ENCODE measurements at regions not wholly inside any gene's neighbourhood (a gene's known extent, or its start where the extent isn't known, plus 50 kb on each side); places are given as distances from the start of the nearest gene placed in this dataset.

DNA sequence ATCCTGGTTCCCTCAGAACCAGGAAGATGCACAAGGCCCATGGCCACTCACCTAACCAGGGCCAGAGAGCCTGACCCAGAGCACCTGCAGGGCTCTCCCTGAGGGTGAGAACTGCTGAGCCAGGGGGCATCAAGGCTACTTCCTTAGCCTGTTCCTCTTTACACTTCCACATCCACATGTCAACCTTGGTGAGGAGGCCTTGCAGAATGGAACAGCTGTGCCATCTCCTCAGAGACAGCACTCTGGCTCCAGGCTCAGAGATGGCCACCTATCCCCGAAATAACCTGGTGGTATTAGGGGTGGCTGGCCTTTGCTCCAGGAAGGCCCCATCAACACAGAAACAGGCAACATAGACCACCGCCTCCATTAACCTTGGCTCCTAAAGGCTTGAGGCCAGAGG lies 473.0 kb downstream of the RPS24 start:
- ATAC-seq = no peak
- H3K36me3 ChIP-seq (ENCODE audit: control insufficient read depth in 2 of 3, insufficient read depth in 3 of 3, low read length in 3 of 3) = no peaks in the 10 kb centered on the region
- H3K4me3 Mint-ChIP-seq = no peak overlapping the region

DNA sequence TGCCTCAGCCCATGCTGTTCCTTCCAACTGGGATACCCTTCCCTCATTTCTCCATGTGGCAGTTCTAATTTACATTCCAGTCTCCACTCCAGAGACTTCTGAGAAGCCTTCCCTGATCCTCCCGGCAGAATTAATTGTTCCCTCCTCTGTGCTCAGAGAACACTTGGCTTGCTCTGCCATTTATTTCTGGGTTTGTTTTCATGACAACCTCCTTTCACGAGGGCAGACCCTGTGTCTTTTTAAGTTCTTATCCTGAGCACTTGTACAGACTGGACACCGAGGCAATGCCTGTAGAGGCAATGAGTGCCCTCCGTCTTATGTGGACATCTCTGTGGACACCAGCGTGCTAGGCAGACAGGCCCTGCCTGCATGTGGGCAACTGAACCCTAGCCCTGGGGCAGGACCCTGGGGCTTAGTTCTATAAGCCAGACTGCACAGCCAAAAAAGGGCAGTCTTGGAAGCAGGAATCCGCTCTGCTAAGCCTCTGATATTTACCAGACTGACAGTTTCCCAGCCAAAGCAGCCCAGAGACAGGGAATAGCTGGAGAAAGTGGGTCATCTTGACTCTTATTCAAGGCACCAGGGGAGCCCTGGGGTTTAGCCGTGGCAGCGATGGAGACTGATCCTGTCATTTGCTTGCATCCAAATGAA lies 474.0 kb downstream of the RPS24 start:
- no peak overlapping the region for H3K27ac ChIP-seq (ENCODE audit: low read depth, low read length)
- H3K4me1 ChIP-seq (ENCODE audit: control insufficient read depth in 2 of 2, insufficient read depth in 2 of 2, low read length in 2 of 2) = no peaks in the 10 kb centered on the region
- H3K27me3 ChIP-seq (ENCODE audit: control insufficient read depth in 2 of 2, insufficient read depth in 2 of 2, low read length in 2 of 2) = no peaks in the 10 kb centered on the region
- intact Hi-C loops (cut with micrococcal nuclease) = no loop called here
- peaks cover 0 to 5% (median 0%) of the 10 kb centered on the region in 5 donors for H3K36me3 Mint-ChIP-seq
- no peaks in the 10 kb centered on the region for H3K9me3 ChIP-seq (ENCODE audit: control insufficient read depth in 2 of 3, low read length in 3 of 3)
- no peak for DNase-seq
- peaks cover 0 to 5% (median 2%) of the 10 kb centered on the region in 5 donors for H3K27me3 Mint-ChIP-seq
- peaks cover 0 to 7% (median 0%) of the 10 kb centered on the region in 11 donors for H3K9me3 Mint-ChIP-seq
- H3K4me3 ChIP-seq (ENCODE audit: low read length) = no peak overlapping the region
- no peak overlapping the region for H3K4me3 Mint-ChIP-seq
- CTCF ChIA-PET = no interaction called here
- H3K36me3 ChIP-seq (ENCODE audit: control insufficient read depth in 2 of 3, insufficient read depth in 3 of 3, low read length in 3 of 3) = no peaks in the 10 kb centered on the region
- POLR2A ChIA-PET = no interaction called here
- H3K4me1 Mint-ChIP-seq = peaks cover 0 to 6% (median 0%) of the 10 kb centered on the region in 7 donors
- ATAC-seq = no peak
- H3K27ac Mint-ChIP-seq = peak overlapping the region in 2 of 9 donors; percentile 2 to 48

More for the DNA sequence above, 473.0 kb downstream of the RPS24 start:
- no peak for DNase-seq
- ChIA-PET POLR2A (no interaction called here), CTCF (no interaction called here)
- H3K9me3 ChIP-seq (ENCODE audit: control insufficient read depth in 2 of 3, low read length in 3 of 3) = no peaks in the 10 kb centered on the region
- no peaks in the 10 kb centered on the region for H3K4me1 ChIP-seq (ENCODE audit: control insufficient read depth in 2 of 2, insufficient read depth in 2 of 2, low read length in 2 of 2)
- H3K9me3 Mint-ChIP-seq = peaks cover 0 to 7% (median 0%) of the 10 kb centered on the region in 11 donors
- intact Hi-C loops (cut with micrococcal nuclease) = no loop called here
- H3K27me3 Mint-ChIP-seq = peaks cover 0 to 7% (median 4%) of the 10 kb centered on the region in 5 donors
- H3K4me1 Mint-ChIP-seq = peaks cover 0 to 12% (median 0%) of the 10 kb centered on the region in 7 donors
- H3K27me3 ChIP-seq (ENCODE audit: control insufficient read depth in 2 of 2, insufficient read depth in 2 of 2, low read length in 2 of 2) = no peaks in the 10 kb centered on the region
- no peak overlapping the region for H3K27ac Mint-ChIP-seq
- H3K27ac ChIP-seq (ENCODE audit: low read depth, low read length) = no peak overlapping the region
- no peak overlapping the region for H3K4me3 ChIP-seq (ENCODE audit: low read length)
- peaks cover 0 to 5% (median 0%) of the 10 kb centered on the region in 5 donors for H3K36me3 Mint-ChIP-seq

DNA sequence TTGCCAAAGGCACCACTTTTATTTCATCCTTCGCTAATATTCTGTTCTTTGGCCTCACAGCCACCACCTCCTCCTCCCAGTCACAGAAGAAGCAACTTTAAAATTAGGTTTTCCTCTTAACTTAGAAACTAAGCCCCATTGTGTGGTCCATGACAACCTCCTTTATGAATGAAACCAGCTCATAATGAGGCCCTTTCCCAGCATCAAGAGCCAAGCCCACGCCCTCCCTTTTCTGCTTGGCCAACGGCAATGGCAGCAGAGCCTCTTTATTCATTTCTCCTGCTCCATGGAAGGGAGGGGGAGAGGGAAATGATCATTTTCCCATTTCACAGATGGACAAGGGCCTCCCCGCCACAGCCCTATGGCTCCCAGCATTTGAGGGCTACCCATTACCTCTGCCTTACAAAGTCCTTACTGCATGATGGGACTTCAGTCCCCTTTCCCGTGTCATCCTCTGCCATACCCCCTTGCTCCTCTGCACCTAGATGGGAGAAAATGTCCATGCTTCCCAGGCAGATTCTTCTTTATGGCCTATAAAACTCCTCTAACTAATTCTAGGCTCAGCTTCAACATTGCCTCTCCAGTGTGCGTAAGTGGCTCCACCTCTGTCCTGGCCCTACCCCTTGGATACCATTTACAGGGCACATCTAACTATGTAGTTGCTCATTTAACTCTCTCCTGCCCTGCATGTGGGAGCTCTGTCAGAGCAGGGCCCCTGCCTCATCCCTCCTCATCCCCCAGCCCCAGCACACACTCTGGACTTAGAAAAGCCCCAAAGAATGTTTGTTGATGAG lies 475.5 kb downstream of the RPS24 start:
- Mint-ChIP-seq H3K36me3 (peaks cover 0 to 5% (median 0%) of the 10 kb centered on the region in 5 donors), H3K4me3 (no peak overlapping the region), H3K4me1 (peaks cover 0 to 6% (median 0%) of the 10 kb centered on the region in 7 donors), H3K9me3 (peaks cover 0 to 7% (median 0%) of the 10 kb centered on the region in 11 donors), H3K27me3 (peaks cover 0 to 4% (median 0%) of the 10 kb centered on the region in 5 donors), H3K27ac (no peak overlapping the region)
- no peaks in the 10 kb centered on the region for H3K4me1 ChIP-seq (ENCODE audit: control insufficient read depth in 2 of 2, insufficient read depth in 2 of 2, low read length in 2 of 2)
- no peaks in the 10 kb centered on the region for H3K9me3 ChIP-seq (ENCODE audit: control insufficient read depth in 2 of 3, low read length in 3 of 3)
- H3K4me3 ChIP-seq (ENCODE audit: low read length) = no peak overlapping the region
- ChIA-PET CTCF (no interaction called here), POLR2A (no interaction called here)
- no peaks in the 10 kb centered on the region for H3K36me3 ChIP-seq (ENCODE audit: control insufficient read depth in 2 of 3, insufficient read depth in 3 of 3, low read length in 3 of 3)
- DNase-seq (no peak), ATAC-seq (no peak)
- H3K27me3 ChIP-seq (ENCODE audit: control insufficient read depth in 2 of 2, insufficient read depth in 2 of 2, low read length in 2 of 2) = no peaks in the 10 kb centered on the region
- intact Hi-C loops (cut with micrococcal nuclease) = no loop called here
- no peak overlapping the region for H3K27ac ChIP-seq (ENCODE audit: low read depth, low read length)

DNA sequence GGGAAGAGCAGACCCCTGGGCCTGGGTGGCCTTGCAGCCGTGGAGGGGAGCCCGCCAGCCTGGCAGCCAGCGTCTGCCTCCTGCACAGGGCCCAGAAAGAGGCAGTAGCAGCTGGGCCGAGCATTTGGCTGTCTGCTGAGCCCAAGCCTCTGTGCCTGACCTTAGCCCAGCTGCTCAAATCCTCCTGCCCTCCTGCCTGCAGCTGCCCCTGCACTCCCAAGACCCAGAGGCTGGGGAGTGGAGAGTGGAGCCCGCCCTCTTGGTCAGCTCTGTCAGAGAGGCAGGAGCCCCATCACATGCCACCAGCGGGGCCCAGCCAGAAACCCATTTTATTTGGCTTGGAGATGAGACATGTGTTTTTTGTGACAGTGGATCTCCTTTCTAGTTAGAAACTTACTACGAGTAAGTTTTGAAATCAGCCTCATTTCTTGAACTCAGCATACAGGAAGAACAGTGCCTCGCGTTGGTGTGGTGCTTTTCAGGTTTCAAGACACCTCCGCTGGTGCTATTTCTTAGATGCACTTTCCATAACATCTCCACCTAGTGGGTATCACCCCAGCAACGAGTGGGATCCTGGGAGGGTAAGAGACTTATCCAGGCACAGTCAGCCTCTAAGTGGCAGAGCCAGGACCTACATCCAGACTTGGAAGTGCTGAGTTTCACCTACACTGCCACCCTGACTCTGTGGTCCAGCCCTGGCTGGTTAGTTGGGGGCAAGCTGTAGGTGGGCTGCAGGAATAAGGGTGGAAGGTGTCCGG lies 477.1 kb downstream of the RPS24 start:
- Histone ChIP-seq H3K27ac (ENCODE audit: low read depth, low read length) (no peak overlapping the region), H3K4me3 (ENCODE audit: low read length) (no peak overlapping the region), H3K9me3 (ENCODE audit: control insufficient read depth in 2 of 3, low read length in 3 of 3) (no peaks in the 10 kb centered on the region), H3K27me3 (ENCODE audit: control insufficient read depth in 2 of 2, insufficient read depth in 2 of 2, low read length in 2 of 2) (no peaks in the 10 kb centered on the region), H3K36me3 (ENCODE audit: control insufficient read depth in 2 of 3, insufficient read depth in 3 of 3, low read length in 3 of 3) (no peaks in the 10 kb centered on the region), H3K4me1 (ENCODE audit: control insufficient read depth in 2 of 2, insufficient read depth in 2 of 2, low read length in 2 of 2) (no peaks in the 10 kb centered on the region)
- intact Hi-C loops (cut with micrococcal nuclease) = no loop called here
- ChIA-PET CTCF (no interaction called here), POLR2A (no interaction called here)
- Mint-ChIP-seq H3K36me3 (no peaks in the 10 kb centered on the region), H3K27me3 (peaks cover 0 to 4% (median 0%) of the 10 kb centered on the region in 5 donors), H3K4me1 (no peaks in the 10 kb centered on the region), H3K9me3 (peaks cover 0 to 3% (median 0%) of the 10 kb centered on the region in 11 donors), H3K27ac (no peak overlapping the region), H3K4me3 (no peak overlapping the region)
- ATAC-seq (no peak), DNase-seq (no peak)

DNA sequence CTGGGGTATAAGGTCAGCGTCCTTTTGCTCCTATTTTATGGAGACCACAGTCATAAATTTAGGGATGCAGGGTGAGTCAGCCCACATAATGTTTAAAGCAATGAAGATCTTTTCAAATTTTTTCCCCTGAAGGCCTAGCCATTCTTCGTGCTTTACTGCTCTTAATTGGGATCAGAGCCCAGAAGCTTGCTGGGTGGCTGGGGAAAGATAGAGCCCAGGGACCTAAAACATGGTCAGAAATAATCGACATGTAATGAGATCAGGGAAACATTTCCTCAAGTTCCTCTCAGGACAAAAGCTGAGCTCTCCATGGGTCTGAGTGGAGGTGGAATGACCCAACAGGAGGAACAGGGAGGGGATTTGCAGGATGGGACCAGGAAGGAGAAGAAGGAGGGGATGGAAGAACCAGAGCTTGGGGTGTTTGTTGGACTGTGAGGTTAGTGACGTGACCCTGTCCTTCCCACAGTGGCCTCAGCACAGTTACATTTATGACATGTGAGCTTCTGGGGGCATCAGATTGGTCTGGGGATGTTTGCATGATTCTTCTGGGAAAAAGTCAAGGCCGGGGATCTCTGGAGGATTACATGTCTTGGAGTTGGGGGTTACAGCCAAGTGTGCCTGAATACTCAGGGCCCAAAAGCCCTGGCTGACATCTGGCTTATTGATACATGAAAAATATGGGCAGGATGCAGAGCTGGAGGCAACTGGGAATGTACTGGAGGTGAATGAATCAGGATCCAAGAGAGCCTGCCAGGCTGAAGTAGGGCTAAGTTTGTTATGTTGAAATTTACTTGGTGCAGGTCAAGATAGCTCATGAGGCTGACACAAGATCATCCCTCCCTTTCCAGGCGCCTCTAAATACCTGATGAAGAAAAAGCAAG lies 477.9 kb downstream of the RPS24 start:
- H3K27ac Mint-ChIP-seq = no peak overlapping the region
- H3K4me1 Mint-ChIP-seq = no peaks in the 10 kb centered on the region
- POLR2A ChIA-PET = no interaction called here
- no peak for DNase-seq
- peaks cover 0 to 4% (median 0%) of the 10 kb centered on the region in 5 donors for H3K27me3 Mint-ChIP-seq
- H3K27ac ChIP-seq (ENCODE audit: low read depth, low read length) = no peak overlapping the region
- ATAC-seq = no peak
- H3K9me3 ChIP-seq (ENCODE audit: control insufficient read depth in 2 of 3, low read length in 3 of 3) = no peaks in the 10 kb centered on the region
- CTCF ChIA-PET = no interaction called here
- H3K4me1 ChIP-seq (ENCODE audit: control insufficient read depth in 2 of 2, insufficient read depth in 2 of 2, low read length in 2 of 2) = no peaks in the 10 kb centered on the region
- intact Hi-C loops (cut with micrococcal nuclease) = no loop called here
- no peaks in the 10 kb centered on the region for H3K36me3 ChIP-seq (ENCODE audit: control insufficient read depth in 2 of 3, insufficient read depth in 3 of 3, low read length in 3 of 3)
- H3K4me3 Mint-ChIP-seq = no peak overlapping the region
- no peaks in the 10 kb centered on the region for H3K9me3 Mint-ChIP-seq
- H3K4me3 ChIP-seq (ENCODE audit: low read length) = no peak overlapping the region
- H3K27me3 ChIP-seq (ENCODE audit: control insufficient read depth in 2 of 2, insufficient read depth in 2 of 2, low read length in 2 of 2) = no peaks in the 10 kb centered on the region
- no peaks in the 10 kb centered on the region for H3K36me3 Mint-ChIP-seq

DNA sequence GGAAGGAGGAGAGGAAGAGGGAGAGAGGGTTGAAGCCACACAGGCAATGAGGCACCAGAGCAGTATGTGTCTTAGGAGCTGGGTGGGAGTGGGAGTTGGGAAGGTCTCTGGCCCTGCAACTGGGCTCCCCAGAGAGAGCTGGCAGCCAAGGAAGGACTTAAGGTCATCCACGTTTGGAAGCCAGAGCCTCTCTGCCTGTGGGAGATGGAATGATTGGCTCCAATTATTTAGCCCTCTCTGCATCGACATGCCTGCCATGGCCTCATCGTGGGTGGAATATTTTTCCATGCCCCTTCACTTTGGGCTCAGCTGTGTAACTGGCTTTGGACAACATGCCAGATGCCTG lies 478.5 kb downstream of the RPS24 start:
- H3K4me3 Mint-ChIP-seq = no peak overlapping the region
- H3K36me3 Mint-ChIP-seq = no peaks in the 10 kb centered on the region
- no peak overlapping the region for H3K27ac ChIP-seq (ENCODE audit: low read depth, low read length)
- H3K4me1 Mint-ChIP-seq = no peaks in the 10 kb centered on the region
- DNase-seq (no peak), ATAC-seq (no peak)
- H3K9me3 ChIP-seq (ENCODE audit: control insufficient read depth in 2 of 3, low read length in 3 of 3) = no peaks in the 10 kb centered on the region
- H3K27ac Mint-ChIP-seq = no peak overlapping the region
- CTCF ChIA-PET = no interaction called here
- no peak overlapping the region for H3K4me3 ChIP-seq (ENCODE audit: low read length)
- intact Hi-C loops (cut with micrococcal nuclease) = no loop called here
- H3K36me3 ChIP-seq (ENCODE audit: control insufficient read depth in 2 of 3, insufficient read depth in 3 of 3, low read length in 3 of 3) = no peaks in the 10 kb centered on the region
- H3K27me3 Mint-ChIP-seq = peaks cover 0 to 4% (median 0%) of the 10 kb centered on the region in 5 donors
- no peaks in the 10 kb centered on the region for H3K9me3 Mint-ChIP-seq
- no peaks in the 10 kb centered on the region for H3K27me3 ChIP-seq (ENCODE audit: control insufficient read depth in 2 of 2, insufficient read depth in 2 of 2, low read length in 2 of 2)
- POLR2A ChIA-PET = no interaction called here
- no peaks in the 10 kb centered on the region for H3K4me1 ChIP-seq (ENCODE audit: control insufficient read depth in 2 of 2, insufficient read depth in 2 of 2, low read length in 2 of 2)

Data from naive thymus-derived CD4-positive, alpha-beta T cell (primary cell).